Endodermal cell (in vitro differentiated cells): ENCODE measurements at regions not wholly inside any gene's neighbourhood (a gene's known extent, or its start where the extent isn't known, plus 50 kb on each side); places are given as distances from the start of the nearest gene placed in this dataset.

Experiments
- DNase-seq: peaks from one replicate; pipeline ENCODE4 v3.0.0-alpha.2; 2017
- H3K27ac ChIP-seq: 2 replicates; pipeline ENCODE4 v1.5.1; 2013; ENCODE audit warnings: mild to moderate bottlenecking, low read depth, low read length, moderate library complexity
- H3K27me3 ChIP-seq: 2 replicates; pipeline ENCODE4 v1.6.1; 2013; ENCODE audit warnings: mild to moderate bottlenecking, low read length, moderate library complexity; ENCODE audit not compliant: insufficient read depth, control insufficient read depth, poor library complexity, severe bottlenecking
- H3K36me3 ChIP-seq: 2 replicates; pipeline ENCODE4 v1.7.0; 2013; ENCODE audit warnings: mild to moderate bottlenecking, low read length, moderate library complexity; ENCODE audit not compliant: control insufficient read depth, insufficient read depth
- H3K4me1 ChIP-seq: one replicate; pipeline ENCODE4 v1.7.0; 2013; ENCODE audit warnings: low read length; ENCODE audit not compliant: control insufficient read depth, insufficient read depth
- H3K4me3 ChIP-seq: 2 replicates; pipeline ENCODE4 v1.5.1; 2013; ENCODE audit warnings: mild to moderate bottlenecking, low read length, moderate library complexity
- H3K9ac ChIP-seq: 2 replicates; pipeline ENCODE4 v1.6.1; 2013; ENCODE audit warnings: mild to moderate bottlenecking, low read length, moderate library complexity; ENCODE audit not compliant: poor library complexity, severe bottlenecking; ENCODE audit errors: extremely low read depth
- H3K9me3 ChIP-seq: 2 replicates; pipeline ENCODE4 v1.6.1; 2013; ENCODE audit warnings: mild to moderate bottlenecking, low read length, moderate library complexity; ENCODE audit not compliant: control insufficient read depth
- H3K27ac Mint-ChIP-seq: 2 replicates; pipeline ENCODE4 v1.8.0; 2020; ENCODE audit warnings: mixed read lengths
- H3K27me3 Mint-ChIP-seq: 2 replicates; pipeline ENCODE4 v1.8.0; 2021; ENCODE audit warnings: mild to moderate bottlenecking, mixed read lengths; ENCODE audit not compliant: insufficient read depth
- H3K36me3 Mint-ChIP-seq: 2 replicates; pipeline ENCODE4 v1.8.0; 2020; ENCODE audit warnings: low read depth, mixed read lengths
- H3K4me1 Mint-ChIP-seq: 2 replicates; pipeline ENCODE4 v1.8.0; 2020; ENCODE audit warnings: mixed read lengths
- H3K4me3 Mint-ChIP-seq: 2 replicates; pipeline ENCODE4 v1.8.0; 2020; ENCODE audit warnings: mild to moderate bottlenecking, moderate library complexity, mixed read lengths
- H3K9me3 Mint-ChIP-seq: 2 replicates; pipeline ENCODE4 v1.8.0; 2020; ENCODE audit warnings: mild to moderate bottlenecking, mixed read lengths
- WGBS, 2 experiments: methylation state at CpG; one replicate each; pipeline versions ENCODE4 v1.1.5 to v1.1.7; 2013; ENCODE audit warnings: missing lambda C conversion rate in 2 of 2, mixed read lengths in 1 of 2; ENCODE audit not compliant: insufficient coverage in 1 of 2, insufficient read length in 1 of 2; 5-methylcytosine and 5-hydroxymethylcytosine counted together
- TF ChIP-seq, protein P1 (sequence below): fragments of 200-600 bp; sonication (generic); conservative IDR thresholded peaks from 2 replicates; pipeline ENCODE4 v1.5.0; 2021; ENCODE audit warnings: antibody characterized with exemption, mild to moderate bottlenecking

DNA sequence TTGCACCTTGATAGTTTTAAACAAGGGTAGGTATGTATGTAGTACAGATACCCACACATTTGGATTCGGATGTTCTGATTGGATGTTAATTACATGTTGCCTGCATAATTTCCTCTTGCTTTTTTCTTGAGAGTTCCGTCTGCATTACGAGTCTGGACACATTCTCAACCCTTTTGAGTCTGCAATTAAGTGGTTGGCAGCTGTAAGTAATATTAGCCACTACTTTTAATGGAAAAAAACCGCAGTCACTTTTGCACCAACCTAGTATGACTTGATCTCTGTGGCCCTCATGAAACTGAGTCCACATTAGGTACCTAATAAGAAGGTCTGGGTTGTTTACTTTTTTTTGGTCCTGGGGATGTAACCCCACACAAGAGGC, 217.3 kb downstream of the VAPA start:
- Histone ChIP-seq H3K27ac (peak overlapping the region; percentile 86), H3K9ac (no peak overlapping the region), H3K36me3 (no peaks in the 10 kb centered on the region), H3K4me1 (peaks cover 2% of the 10 kb centered on the region), H3K4me3 (no peak overlapping the region), H3K27me3 (no peaks in the 10 kb centered on the region), H3K9me3 (no peaks in the 10 kb centered on the region)
- no peaks in the 10 kb centered on the region for H3K9me3 Mint-ChIP-seq
- H3K36me3 Mint-ChIP-seq = no peaks in the 10 kb centered on the region
- no peak for DNase-seq
- TF ChIP-seq, protein P1, sequence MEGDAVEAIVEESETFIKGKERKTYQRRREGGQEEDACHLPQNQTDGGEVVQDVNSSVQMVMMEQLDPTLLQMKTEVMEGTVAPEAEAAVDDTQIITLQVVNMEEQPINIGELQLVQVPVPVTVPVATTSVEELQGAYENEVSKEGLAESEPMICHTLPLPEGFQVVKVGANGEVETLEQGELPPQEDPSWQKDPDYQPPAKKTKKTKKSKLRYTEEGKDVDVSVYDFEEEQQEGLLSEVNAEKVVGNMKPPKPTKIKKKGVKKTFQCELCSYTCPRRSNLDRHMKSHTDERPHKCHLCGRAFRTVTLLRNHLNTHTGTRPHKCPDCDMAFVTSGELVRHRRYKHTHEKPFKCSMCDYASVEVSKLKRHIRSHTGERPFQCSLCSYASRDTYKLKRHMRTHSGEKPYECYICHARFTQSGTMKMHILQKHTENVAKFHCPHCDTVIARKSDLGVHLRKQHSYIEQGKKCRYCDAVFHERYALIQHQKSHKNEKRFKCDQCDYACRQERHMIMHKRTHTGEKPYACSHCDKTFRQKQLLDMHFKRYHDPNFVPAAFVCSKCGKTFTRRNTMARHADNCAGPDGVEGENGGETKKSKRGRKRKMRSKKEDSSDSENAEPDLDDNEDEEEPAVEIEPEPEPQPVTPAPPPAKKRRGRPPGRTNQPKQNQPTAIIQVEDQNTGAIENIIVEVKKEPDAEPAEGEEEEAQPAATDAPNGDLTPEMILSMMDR = no peak
- WGBS, 2 experiments = 88 to 100% methylated on average over 3 to 4 of the region's 4 CpGs
- H3K27ac Mint-ChIP-seq = no peak overlapping the region
- peaks cover 24% of the 10 kb centered on the region for H3K4me1 Mint-ChIP-seq
- H3K4me3 Mint-ChIP-seq = peak overlapping the region; percentile 61
- H3K27me3 Mint-ChIP-seq = peaks cover 6% of the 10 kb centered on the region

DNA sequence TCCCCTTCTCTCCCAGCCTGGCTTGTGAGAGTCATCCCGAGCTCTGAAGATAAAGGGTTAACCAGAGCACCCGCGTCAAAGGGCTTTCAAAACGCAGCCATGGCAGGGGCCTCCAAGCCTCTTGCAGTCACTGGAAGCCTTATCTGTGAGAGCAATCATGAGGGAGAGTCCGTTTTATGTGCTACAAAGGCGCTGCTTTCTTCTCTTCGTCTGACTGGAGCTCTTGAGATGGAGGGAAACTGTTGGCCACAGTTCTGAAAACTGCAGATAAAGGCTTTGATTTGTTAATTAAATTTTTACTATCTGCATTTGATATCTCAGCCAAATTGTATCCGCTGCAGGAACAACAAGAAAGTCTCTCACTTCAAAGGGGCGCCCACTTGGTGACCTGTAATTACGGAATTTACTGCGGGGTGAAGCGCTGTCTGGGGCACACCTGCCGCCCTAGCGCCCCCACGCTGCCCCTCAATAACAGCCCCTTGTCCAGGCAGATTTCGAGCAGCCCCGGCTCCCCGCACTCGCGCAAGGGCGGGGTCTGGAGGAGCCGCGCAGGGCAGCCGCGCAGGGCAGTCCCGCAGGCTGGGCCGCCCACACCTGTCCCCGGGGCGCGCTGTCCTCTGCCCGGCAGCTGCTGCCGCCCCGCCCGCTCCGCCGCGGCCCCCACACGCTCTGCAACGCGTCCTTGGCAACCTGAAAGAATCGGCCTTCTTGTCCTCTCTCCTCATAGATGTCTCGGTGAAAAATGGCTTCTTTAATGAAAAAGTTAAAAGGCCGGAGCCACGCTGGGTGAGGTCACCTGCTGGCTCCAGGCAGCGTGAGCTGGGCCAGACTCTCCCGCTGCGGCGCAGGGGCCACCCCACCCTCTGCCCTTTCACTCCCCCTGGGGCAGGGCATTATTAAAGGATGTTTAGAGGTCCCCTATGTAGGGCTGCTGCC, 217.9 kb downstream of the VAPA start:
- peak overlapping the region; percentile 61 for H3K4me3 Mint-ChIP-seq
- H3K9me3 Mint-ChIP-seq = no peaks in the 10 kb centered on the region
- Histone ChIP-seq H3K9ac (no peak overlapping the region), H3K27me3 (no peaks in the 10 kb centered on the region), H3K4me3 (peak overlapping the region; percentile 71), H3K27ac (peak overlapping the region; percentile 86), H3K4me1 (peaks cover 2% of the 10 kb centered on the region), H3K9me3 (no peaks in the 10 kb centered on the region), H3K36me3 (no peaks in the 10 kb centered on the region)
- peak; percentile 78 for DNase-seq
- TF ChIP-seq, protein P1 = no peak
- no peak overlapping the region for H3K27ac Mint-ChIP-seq
- H3K4me1 Mint-ChIP-seq = peaks cover 24% of the 10 kb centered on the region
- WGBS, 2 experiments = 6 to 7% methylated on average over 37 to 48 of the region's 48 CpGs
- peaks cover 6% of the 10 kb centered on the region for H3K27me3 Mint-ChIP-seq
- H3K36me3 Mint-ChIP-seq = no peaks in the 10 kb centered on the region

DNA sequence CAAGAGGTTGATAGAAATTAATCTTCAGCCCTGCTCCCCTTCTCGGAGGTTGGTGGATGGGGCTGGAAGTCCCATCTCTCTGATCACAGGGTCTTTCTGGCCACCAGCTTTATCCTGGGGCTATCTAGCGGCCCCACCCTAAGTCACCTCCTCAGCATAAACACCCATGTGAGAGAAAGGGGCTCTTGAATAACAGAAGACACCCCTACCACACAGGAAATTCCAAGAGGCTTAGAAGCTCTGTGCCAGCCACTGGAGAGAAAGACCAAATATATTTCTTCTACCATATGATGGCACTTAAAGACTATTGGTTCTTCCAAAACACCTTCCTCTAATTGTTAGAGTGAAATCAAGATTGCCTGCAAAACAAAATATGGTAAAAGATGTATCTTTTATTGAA, 219.7 kb downstream of the VAPA start:
- TF ChIP-seq, protein P1 = no peak
- Histone ChIP-seq H3K4me1 (peaks cover 2% of the 10 kb centered on the region), H3K27me3 (no peaks in the 10 kb centered on the region), H3K4me3 (no peak overlapping the region), H3K27ac (peak overlapping the region; percentile 58), H3K36me3 (no peaks in the 10 kb centered on the region), H3K9ac (no peak overlapping the region), H3K9me3 (no peaks in the 10 kb centered on the region)
- peaks cover 6% of the 10 kb centered on the region for H3K27me3 Mint-ChIP-seq
- no peaks in the 10 kb centered on the region for H3K9me3 Mint-ChIP-seq
- no peak overlapping the region for H3K27ac Mint-ChIP-seq
- 88% methylated on average over 2 of the region's 2 CpGs; no CpG with 5 or more reads in 1 of the 2 experiments for WGBS, 2 experiments
- no peak overlapping the region for H3K4me3 Mint-ChIP-seq
- H3K36me3 Mint-ChIP-seq = no peaks in the 10 kb centered on the region
- no peak for DNase-seq
- H3K4me1 Mint-ChIP-seq = peaks cover 24% of the 10 kb centered on the region
